Neural progenitor cell (in vitro differentiated cells): ENCODE measurements at regions not wholly inside any gene's neighbourhood (a gene's known extent, or its start where the extent isn't known, plus 50 kb on each side); places are given as distances from the start of the nearest gene placed in this dataset.

Source experiments
- DNase-seq: peaks from one replicate; pipeline ENCODE4 v3.0.0-alpha.2; 2016; ENCODE audit warnings: low spot score
- H2AFZ ChIP-seq: fragments of 200-600 bp; sonication (generic); replicated peaks from 2 replicates; pipeline ENCODE4 v1.6.1; 2016; ENCODE audit warnings: antibody characterized with exemption
- H3F3A ChIP-seq: fragments of 200-600 bp; sonication (generic); 2 replicates; pipeline ENCODE4 v1.6.1; 2016; ENCODE audit warnings: antibody characterized with exemption, low read depth
- H3K27ac ChIP-seq: fragments of 200-600 bp; sonication (generic); 2 replicates; pipeline ENCODE4 v1.5.1; 2016; ENCODE audit warnings: mild to moderate bottlenecking
- H3K27me3 ChIP-seq: fragments of 200-600 bp; sonication (generic); 2 replicates; pipeline ENCODE4 v1.6.1; 2016; ENCODE audit warnings: mild to moderate bottlenecking, moderate library complexity
- H3K36me3 ChIP-seq: fragments of 200-600 bp; sonication (generic); 2 replicates; pipeline ENCODE4 v1.5.1; 2016
- H3K4me1 ChIP-seq: fragments of 200-600 bp; sonication (generic); 2 replicates; pipeline ENCODE4 v1.6.1; 2016; ENCODE audit warnings: mixed run types
- H3K4me2 ChIP-seq: fragments of 200-600 bp; sonication (generic); 2 replicates; pipeline ENCODE4 v1.6.1; 2016
- H3K4me3 ChIP-seq: fragments of 200-600 bp; sonication (generic); 2 replicates; pipeline ENCODE4 v1.5.1; 2016
- H3K79me2 ChIP-seq: fragments of 200-600 bp; sonication (generic); 2 replicates; pipeline ENCODE4 v1.6.1; 2016; ENCODE audit warnings: low read depth
- H3K9ac ChIP-seq: fragments of 200-600 bp; sonication (generic); 2 replicates; pipeline ENCODE4 v1.6.1; 2016
- H3K9me3 ChIP-seq: fragments of 200-600 bp; sonication (generic); 2 replicates; pipeline ENCODE4 v1.5.1; 2016; ENCODE audit warnings: low read depth
- H4K20me1 ChIP-seq: fragments of 200-600 bp; sonication (generic); 2 replicates; pipeline ENCODE4 v1.6.1; 2016; ENCODE audit warnings: low read depth
- H3K27ac Mint-ChIP-seq: 3 replicates; pipeline ENCODE4 v1.8.0; 2021; ENCODE audit warnings: mixed read lengths
- H3K27me3 Mint-ChIP-seq: 2 replicates; pipeline ENCODE4 v1.8.0; 2022; ENCODE audit warnings: low read depth, mild to moderate bottlenecking, inconsistent platforms, moderate library complexity, mixed read lengths; ENCODE audit not compliant: insufficient read depth
- H3K36me3 Mint-ChIP-seq: 3 replicates; pipeline ENCODE4 v1.8.0; 2021; ENCODE audit warnings: mixed read lengths
- H3K4me1 Mint-ChIP-seq: 3 replicates; pipeline ENCODE4 v1.8.0; 2021; ENCODE audit warnings: mixed read lengths
- H3K4me3 Mint-ChIP-seq: 3 replicates; pipeline ENCODE4 v1.8.0; 2021; ENCODE audit warnings: mild to moderate bottlenecking, moderate library complexity, mixed read lengths
- H3K9me3 Mint-ChIP-seq: 3 replicates; pipeline ENCODE4 v1.8.0; 2020; ENCODE audit warnings: mixed read lengths
- EZH2 ChIP-seq: fragments of 200-600 bp; sonication (generic); IDR thresholded peaks from 2 replicates; pipeline ENCODE4 v1.6.1; 2017; ENCODE audit warnings: antibody characterized with exemption, mild to moderate bottlenecking, moderate library complexity
- EZH2phosphoT487 ChIP-seq: fragments of 200-600 bp; sonication (generic); IDR thresholded peaks from 2 replicates; pipeline ENCODE4 v1.6.1; 2017; ENCODE audit warnings: antibody characterized with exemption
- TF ChIP-seq, protein P1 (sequence below): fragments of 200-600 bp; sonication (generic); IDR thresholded peaks from 2 replicates; pipeline ENCODE4 v1.5.1; 2017; ENCODE audit warnings: antibody characterized with exemption, mild to moderate bottlenecking

DNA sequence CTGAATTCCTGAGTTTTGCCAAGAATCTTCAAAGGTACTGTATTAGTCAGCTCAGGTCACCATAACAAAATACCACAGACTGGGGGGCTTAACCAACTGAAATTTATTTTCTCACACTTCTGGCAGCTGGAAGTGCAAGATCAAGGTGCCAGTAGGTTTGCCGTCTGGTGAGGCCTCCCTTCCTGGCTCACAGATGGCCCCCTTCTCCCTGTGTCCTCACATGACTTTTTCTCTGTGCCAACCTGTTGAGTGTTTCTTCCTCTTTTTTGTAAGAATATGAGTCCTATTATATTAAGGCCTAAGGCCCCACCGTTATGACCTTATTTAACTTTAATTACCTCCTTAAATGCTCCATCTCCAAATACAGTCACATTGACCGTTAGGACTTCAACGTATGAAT, 156.1 kb upstream of the KIF2A start:
- Mint-ChIP-seq H3K4me1 (peaks cover 13% of the 10 kb centered on the region), H3K9me3 (peaks cover 19% of the 10 kb centered on the region), H3K27ac (no peak overlapping the region), H3K4me3 (no peak overlapping the region), H3K27me3 (peaks cover 2% of the 10 kb centered on the region), H3K36me3 (no peaks in the 10 kb centered on the region)
- no peaks in the 10 kb centered on the region for H4K20me1 ChIP-seq
- no peak overlapping the region for H3K4me3 ChIP-seq
- TF ChIP-seq EZH2 (no peak), EZH2phosphoT487 (no peak)
- TF ChIP-seq, protein P1, sequence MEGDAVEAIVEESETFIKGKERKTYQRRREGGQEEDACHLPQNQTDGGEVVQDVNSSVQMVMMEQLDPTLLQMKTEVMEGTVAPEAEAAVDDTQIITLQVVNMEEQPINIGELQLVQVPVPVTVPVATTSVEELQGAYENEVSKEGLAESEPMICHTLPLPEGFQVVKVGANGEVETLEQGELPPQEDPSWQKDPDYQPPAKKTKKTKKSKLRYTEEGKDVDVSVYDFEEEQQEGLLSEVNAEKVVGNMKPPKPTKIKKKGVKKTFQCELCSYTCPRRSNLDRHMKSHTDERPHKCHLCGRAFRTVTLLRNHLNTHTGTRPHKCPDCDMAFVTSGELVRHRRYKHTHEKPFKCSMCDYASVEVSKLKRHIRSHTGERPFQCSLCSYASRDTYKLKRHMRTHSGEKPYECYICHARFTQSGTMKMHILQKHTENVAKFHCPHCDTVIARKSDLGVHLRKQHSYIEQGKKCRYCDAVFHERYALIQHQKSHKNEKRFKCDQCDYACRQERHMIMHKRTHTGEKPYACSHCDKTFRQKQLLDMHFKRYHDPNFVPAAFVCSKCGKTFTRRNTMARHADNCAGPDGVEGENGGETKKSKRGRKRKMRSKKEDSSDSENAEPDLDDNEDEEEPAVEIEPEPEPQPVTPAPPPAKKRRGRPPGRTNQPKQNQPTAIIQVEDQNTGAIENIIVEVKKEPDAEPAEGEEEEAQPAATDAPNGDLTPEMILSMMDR = no peak
- peaks cover 16% of the 10 kb centered on the region for H3K4me1 ChIP-seq
- H3K36me3 ChIP-seq = no peaks in the 10 kb centered on the region
- no peak overlapping the region for H3K9ac ChIP-seq
- peaks cover 10% of the 10 kb centered on the region for H3K9me3 ChIP-seq
- H3F3A ChIP-seq = peaks cover 11% of the 10 kb centered on the region
- H3K27ac ChIP-seq = no peak overlapping the region
- H3K79me2 ChIP-seq = no peaks in the 10 kb centered on the region
- no peaks in the 10 kb centered on the region for H3K27me3 ChIP-seq
- DNase-seq = no peak
- H2AFZ ChIP-seq = no peak overlapping the region
- H3K4me2 ChIP-seq = no peak overlapping the region

DNA sequence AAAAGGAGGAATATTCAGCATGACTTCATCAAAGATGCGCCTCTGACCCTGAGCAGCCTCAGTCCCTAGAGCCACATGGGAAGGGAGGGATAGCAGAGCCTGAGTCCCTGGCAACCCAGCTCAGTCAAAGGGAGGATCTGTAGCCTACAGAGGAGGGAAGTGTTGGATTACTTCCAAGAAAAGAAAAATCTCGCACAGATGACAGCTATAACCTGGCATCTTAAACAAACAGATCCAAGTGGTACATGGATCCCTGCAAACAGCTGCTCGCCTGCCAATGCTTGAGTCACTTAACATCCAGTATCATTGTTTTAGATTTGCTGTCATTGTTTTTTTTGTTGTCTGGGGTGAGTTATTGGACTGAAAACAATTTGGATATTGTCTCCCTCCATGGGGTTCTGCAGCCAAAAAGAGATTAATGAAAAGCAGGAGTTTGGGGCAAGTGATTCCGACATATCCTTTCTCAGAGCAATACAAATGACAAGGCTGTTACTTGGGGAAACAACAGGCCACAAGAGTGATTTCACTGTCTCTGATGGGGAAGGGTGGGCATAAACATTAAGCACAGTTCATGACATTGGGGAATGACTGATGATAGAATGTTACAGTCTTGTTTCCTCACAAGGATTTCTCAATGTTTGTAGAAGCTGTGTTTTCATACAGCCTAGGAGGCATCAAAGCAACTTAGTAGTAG, 153.5 kb upstream of the KIF2A start:
- Histone ChIP-seq H3K4me1 (peaks cover 16% of the 10 kb centered on the region), H3F3A (peaks cover 11% of the 10 kb centered on the region), H3K4me2 (no peak overlapping the region), H2AFZ (no peak overlapping the region), H3K9ac (no peak overlapping the region), H3K27ac (no peak overlapping the region), H3K79me2 (no peaks in the 10 kb centered on the region), H3K9me3 (peaks cover 10% of the 10 kb centered on the region), H4K20me1 (no peaks in the 10 kb centered on the region), H3K27me3 (no peaks in the 10 kb centered on the region), H3K4me3 (no peak overlapping the region), H3K36me3 (no peaks in the 10 kb centered on the region)
- peaks cover 13% of the 10 kb centered on the region for H3K4me1 Mint-ChIP-seq
- DNase-seq = peak; percentile 33
- peaks cover 25% of the 10 kb centered on the region for H3K9me3 Mint-ChIP-seq
- no peaks in the 10 kb centered on the region for H3K36me3 Mint-ChIP-seq
- H3K27ac Mint-ChIP-seq = no peak overlapping the region
- H3K4me3 Mint-ChIP-seq = no peak overlapping the region
- no peaks in the 10 kb centered on the region for H3K27me3 Mint-ChIP-seq
- TF ChIP-seq EZH2 (no peak), EZH2phosphoT487 (no peak)
- TF ChIP-seq, protein P1 = no peak

DNA sequence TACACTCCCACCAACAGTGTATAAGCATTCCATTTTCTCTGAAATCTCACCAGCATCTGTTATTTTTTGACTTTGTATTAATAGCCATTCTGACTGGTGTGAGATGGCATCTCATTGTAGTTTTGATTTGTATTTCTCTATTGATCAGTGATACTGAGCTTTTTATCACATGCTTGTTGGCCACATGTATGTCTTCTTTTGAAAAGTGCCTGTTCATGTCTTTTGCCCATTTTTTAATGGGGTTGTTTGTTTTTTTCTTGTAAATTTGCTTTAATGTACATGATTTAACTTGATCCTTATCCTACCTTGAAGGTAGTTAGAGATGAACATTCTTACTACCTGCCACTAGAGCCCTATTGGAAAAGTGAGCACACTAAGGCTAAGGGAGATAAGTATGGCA, 151.2 kb upstream of the KIF2A start:
- H3K79me2 ChIP-seq = no peaks in the 10 kb centered on the region
- TF ChIP-seq, protein P1 = no peak
- no peak for TF ChIP-seq EZH2
- TF ChIP-seq EZH2phosphoT487 = no peak
- no peak overlapping the region for H3K9ac ChIP-seq
- H3K9me3 ChIP-seq = no peaks in the 10 kb centered on the region
- peaks cover 16% of the 10 kb centered on the region for H3K4me1 ChIP-seq
- no peaks in the 10 kb centered on the region for H3F3A ChIP-seq
- H3K36me3 ChIP-seq = no peaks in the 10 kb centered on the region
- no peak overlapping the region for H3K27ac Mint-ChIP-seq
- H3K36me3 Mint-ChIP-seq = no peaks in the 10 kb centered on the region
- no peaks in the 10 kb centered on the region for H3K27me3 ChIP-seq
- no peak overlapping the region for H3K4me3 Mint-ChIP-seq
- peaks cover 37% of the 10 kb centered on the region for H3K9me3 Mint-ChIP-seq
- no peak overlapping the region for H2AFZ ChIP-seq
- no peaks in the 10 kb centered on the region for H3K27me3 Mint-ChIP-seq
- peaks cover 13% of the 10 kb centered on the region for H3K4me1 Mint-ChIP-seq
- no peak overlapping the region for H3K27ac ChIP-seq
- no peak overlapping the region for H3K4me3 ChIP-seq
- H4K20me1 ChIP-seq = no peaks in the 10 kb centered on the region
- H3K4me2 ChIP-seq = no peak overlapping the region
- no peak for DNase-seq
